RWPE1 (cell line): ENCODE measurements at regions not wholly inside any gene's neighbourhood (a gene's known extent, or its start where the extent isn't known, plus 50 kb on each side); places are given as distances from the start of the nearest gene placed in this dataset.

ENCODE experiments used
- CTCF ChIA-PET: fragments of 350-600 bp; sonication (Branson Sonifier 250); formaldehyde crosslinking; extraction: SDS; loops from one replicate; lab custom pipeline; 2021; lab: Yijun Ruan, JAX
- POLR2A ChIA-PET: fragments of 400-600 bp; formaldehyde crosslinking; extraction: SDS; loops from one replicate; lab custom pipeline; 2020; ENCODE audit warnings: antibody characterized with exemption; ENCODE audit not compliant: low non-redundant PET; lab: Yijun Ruan, JAX
- DNase-seq: peaks from one replicate; pipeline ENCODE4 v3.0.0; 2012; ENCODE audit warnings: low spot score
- H3K27ac ChIP-seq: fragments of 450-650 bp; 2 replicates; pipeline ENCODE4 v1.5.1; 2017
- TF ChIP-seq, protein P1 (sequence below): fragments of 450-650 bp; conservative IDR thresholded peaks from 2 replicates; pipeline ENCODE4 v1.5.1; 2017; ENCODE audit warnings: low read depth, mild to moderate bottlenecking

DNA sequence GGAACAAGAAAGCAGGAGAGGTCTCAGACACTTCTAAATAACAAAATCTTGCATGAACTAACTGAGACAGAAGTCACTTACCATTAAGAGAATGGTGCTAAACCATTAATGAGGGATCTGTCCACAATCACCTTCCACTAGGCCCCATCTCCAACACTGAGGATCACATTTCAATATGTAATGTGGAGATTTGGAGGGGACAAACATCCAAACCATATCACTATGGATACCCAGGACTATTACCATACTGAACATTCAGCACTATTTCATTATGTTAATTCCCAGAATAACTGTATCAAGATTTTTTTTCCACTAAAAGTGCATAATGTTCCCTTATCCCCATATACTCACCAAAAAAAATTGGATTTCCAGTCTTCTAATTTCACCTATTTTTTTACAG lies 491.8 kb downstream of the LMO7 start:
- TF ChIP-seq, protein P1, sequence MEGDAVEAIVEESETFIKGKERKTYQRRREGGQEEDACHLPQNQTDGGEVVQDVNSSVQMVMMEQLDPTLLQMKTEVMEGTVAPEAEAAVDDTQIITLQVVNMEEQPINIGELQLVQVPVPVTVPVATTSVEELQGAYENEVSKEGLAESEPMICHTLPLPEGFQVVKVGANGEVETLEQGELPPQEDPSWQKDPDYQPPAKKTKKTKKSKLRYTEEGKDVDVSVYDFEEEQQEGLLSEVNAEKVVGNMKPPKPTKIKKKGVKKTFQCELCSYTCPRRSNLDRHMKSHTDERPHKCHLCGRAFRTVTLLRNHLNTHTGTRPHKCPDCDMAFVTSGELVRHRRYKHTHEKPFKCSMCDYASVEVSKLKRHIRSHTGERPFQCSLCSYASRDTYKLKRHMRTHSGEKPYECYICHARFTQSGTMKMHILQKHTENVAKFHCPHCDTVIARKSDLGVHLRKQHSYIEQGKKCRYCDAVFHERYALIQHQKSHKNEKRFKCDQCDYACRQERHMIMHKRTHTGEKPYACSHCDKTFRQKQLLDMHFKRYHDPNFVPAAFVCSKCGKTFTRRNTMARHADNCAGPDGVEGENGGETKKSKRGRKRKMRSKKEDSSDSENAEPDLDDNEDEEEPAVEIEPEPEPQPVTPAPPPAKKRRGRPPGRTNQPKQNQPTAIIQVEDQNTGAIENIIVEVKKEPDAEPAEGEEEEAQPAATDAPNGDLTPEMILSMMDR: no peak
- ChIA-PET CTCF (no interaction called here), POLR2A (no interaction called here)
- no peak for DNase-seq
- no peak overlapping the region for H3K27ac ChIP-seq

GRCh38 chr13:76123548-76123947 lies 487.4 kb downstream of the LMO7 start:
- TF ChIP-seq, protein P1: no peak
- ChIA-PET POLR2A (no interaction called here), CTCF (no interaction called here)
- no peak overlapping the region for H3K27ac ChIP-seq
- DNase-seq: no peak

DNA sequence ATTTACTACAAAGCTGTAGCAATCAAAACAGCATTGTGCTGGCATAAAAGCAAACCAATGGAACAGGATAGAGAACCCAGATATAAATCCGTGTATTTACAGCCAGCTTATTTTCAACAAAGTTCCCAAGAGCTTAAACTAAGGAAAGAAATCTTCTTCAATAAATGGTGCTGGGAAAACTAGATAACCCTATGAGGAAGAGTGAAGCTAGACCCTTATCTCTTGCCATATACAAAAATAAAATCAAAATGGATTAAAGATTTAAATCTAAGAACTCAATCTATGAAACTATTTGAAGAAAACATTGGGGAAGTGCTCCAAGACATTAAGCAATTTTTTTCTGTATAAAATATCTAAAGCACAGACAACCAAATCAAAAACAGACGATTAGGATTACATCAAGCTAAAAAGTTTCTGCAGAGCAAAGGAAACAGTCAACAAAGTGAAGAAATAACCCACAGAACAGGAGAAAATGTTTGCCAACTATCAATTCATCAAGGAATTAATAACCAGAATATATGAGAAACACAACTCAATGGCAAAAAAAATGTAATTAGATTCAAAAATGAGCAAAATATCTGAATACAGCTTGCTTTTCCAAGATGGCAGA lies 480.7 kb downstream of the LMO7 start:
- POLR2A ChIA-PET: no interaction called here

DNA sequence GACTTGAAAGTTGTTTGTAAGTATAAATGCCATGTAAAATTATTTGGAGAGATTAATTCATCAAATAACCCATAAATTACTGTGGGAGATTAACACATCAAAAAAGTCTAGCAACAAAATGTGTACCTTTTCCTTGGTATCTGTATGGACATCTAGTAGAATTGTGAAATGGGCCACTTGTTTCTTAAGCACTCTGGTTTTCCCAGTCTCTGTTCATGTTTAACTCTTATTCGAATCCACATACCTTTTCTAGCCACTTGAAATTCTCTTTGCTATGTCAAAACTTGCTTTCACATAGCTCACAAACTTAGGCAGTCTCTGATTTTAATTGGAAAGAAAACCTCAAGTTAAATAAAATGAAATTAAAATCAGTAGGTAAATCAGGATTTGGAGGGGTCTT lies 470.6 kb downstream of the LMO7 start:
- ChIA-PET POLR2A (no interaction called here), CTCF (no interaction called here)
- TF ChIP-seq, protein P1: no peak
- H3K27ac ChIP-seq: no peak overlapping the region
- no peak for DNase-seq

More for the DNA sequence above, 480.7 kb downstream of the LMO7 start:
- DNase-seq: no peak
- TF ChIP-seq, protein P1: no peak
- CTCF ChIA-PET: interaction anchor here (0.6 to 0.7 kb wide), 2 partner anchors 24 to 542 kb away, joined by 3 read pairs; no protein-coding TSS in a partner anchor
- H3K27ac ChIP-seq: no peak overlapping the region

GRCh38 chr13:76094645-76095044 lies 458.5 kb downstream of the LMO7 start:
- TF ChIP-seq, protein P1: no peak
- POLR2A ChIA-PET: no interaction called here
- CTCF ChIA-PET: no interaction called here

DNA sequence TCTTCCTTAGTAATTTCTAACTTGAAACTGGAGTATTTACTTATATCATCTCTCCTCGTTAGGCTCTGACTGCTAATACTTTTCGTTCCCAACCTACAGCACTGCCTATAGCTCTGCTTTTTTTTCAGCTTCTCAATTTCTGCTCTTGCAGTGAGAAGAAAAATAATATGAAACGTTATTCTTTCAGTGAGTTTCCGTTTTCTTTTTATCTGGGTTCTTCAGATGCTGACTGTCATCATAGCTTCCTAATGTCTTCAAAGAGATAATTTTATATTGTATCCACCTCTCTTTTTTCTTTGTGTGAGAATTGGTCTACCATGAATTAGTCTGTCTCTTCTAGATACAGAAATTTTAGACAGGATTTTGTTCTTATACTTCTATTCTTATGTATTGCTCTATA lies 454.9 kb downstream of the LMO7 start:
- no peak overlapping the region for H3K27ac ChIP-seq
- POLR2A ChIA-PET: no interaction called here
- CTCF ChIA-PET: no interaction called here
- TF ChIP-seq, protein P1: no peak
- no peak for DNase-seq

More at GRCh38 chr13:76094645-76095044, 458.5 kb downstream of the LMO7 start:
- DNase-seq: no peak
- H3K27ac ChIP-seq: no peak overlapping the region
